Tibial nerve (tissue), 4 donors: ENCODE measurements at regions not wholly inside any gene's neighbourhood (a gene's known extent, or its start where the extent isn't known, plus 50 kb on each side); places are given as distances from the start of the nearest gene placed in this dataset.

Experiments
- DNase-seq, 2 donors: peaks; one replicate each; pipeline ENCODE4 v3.0.0-alpha.2; 2019; ENCODE audit warnings: low spot score in 2 of 2
- H3K27ac ChIP-seq, 4 donors: fragments of 200-600 bp; sonication (generic) in 3 of 4; one replicate each; pipeline ENCODE4 v1.5.1; 2017 to 2019; ENCODE audit warnings: mild to moderate bottlenecking in 1 of 4
- H3K27me3 ChIP-seq, 2 donors: fragments of 200-600 bp; sonication (generic) in 1 of 2; one replicate each; pipeline versions ENCODE4 v1.5.1 to v1.6.0; 2017 to 2019
- H3K36me3 ChIP-seq, 3 donors: fragments of 200-600 bp; sonication (generic); one replicate each; pipeline ENCODE4 v1.5.1; 2018 to 2019
- H3K4me1 ChIP-seq, 4 donors: fragments of 200-600 bp; sonication (generic) in 3 of 4; one replicate each; pipeline ENCODE4 v1.5.1; 2017 to 2019
- H3K4me3 ChIP-seq, 4 donors: fragments of 200-600 bp; sonication (generic) in 3 of 4; one replicate each; pipeline ENCODE4 v1.5.1; 2017 to 2019; ENCODE audit warnings: mild to moderate bottlenecking in 1 of 4, moderate library complexity in 1 of 4
- H3K9me3 ChIP-seq, 4 donors: fragments of 200-600 bp; sonication (generic) in 3 of 4; one replicate each; pipeline ENCODE4 v1.5.1; 2017 to 2019
- CTCF ChIP-seq, 5 experiments: fragments of 200-600 bp in 3 of 5; fragments of 450-650 bp in 2 of 5; sonication (generic) in 3 of 5; IDR thresholded peaks; one replicate each; pipeline ENCODE4 v1.5.1; 2016 to 2019; ENCODE audit warnings: antibody characterized with exemption in 5 of 5, mild to moderate bottlenecking in 3 of 5, moderate library complexity in 2 of 5
- EP300 ChIP-seq, 2 donors: sonication (generic); formaldehyde crosslinking; IDR thresholded peaks; one replicate each; pipeline ENCODE4 v1.6.1; 2017; ENCODE audit warnings: antibody characterized with exemption in 2 of 2, mild to moderate bottlenecking in 1 of 2
- POLR2A ChIP-seq, 2 donors: fragments of 450-650 bp; IDR thresholded peaks; one replicate each; pipeline ENCODE4 v1.6.1; 2017; ENCODE audit warnings: antibody characterized with exemption in 2 of 2, mild to moderate bottlenecking in 2 of 2, moderate library complexity in 2 of 2
- WGBS, 2 donors: methylation state at CpG; one replicate each; pipeline ENCODE4 v1.1.5; 2018; 5-methylcytosine and 5-hydroxymethylcytosine counted together

- 59 to 63% methylated on average over 4 of the region's 4 CpGs for WGBS, 2 donors
- no peaks in the 10 kb centered on the region for H3K36me3 ChIP-seq
- H3K27ac ChIP-seq: no peak overlapping the region
- no peaks in the 10 kb centered on the region for H3K4me1 ChIP-seq
- DNase-seq: no peak
- TF ChIP-seq CTCF (IDR thresholded peaks at IDR 0.05): no peak
- TF ChIP-seq EP300 (IDR thresholded peaks at IDR 0.05): no peak
- TF ChIP-seq POLR2A (IDR thresholded peaks at IDR 0.05): no peak
- no peaks in the 10 kb centered on the region for H3K27me3 ChIP-seq
- no peaks in the 10 kb centered on the region for H3K9me3 ChIP-seq
- H3K4me3 ChIP-seq: no peak overlapping the region
Measured at GRCh38 chr13:78215458-78216108, 297.0 kb upstream of the EDNRB start.

GRCh38 chr13:78201411-78201810, 282.8 kb upstream of the EDNRB start:
- Histone ChIP-seq H3K4me1 (no peaks in the 10 kb centered on the region), H3K27ac (no peak overlapping the region), H3K4me3 (no peak overlapping the region), H3K9me3 (no peaks in the 10 kb centered on the region), H3K27me3 (no peaks in the 10 kb centered on the region), H3K36me3 (no peaks in the 10 kb centered on the region)
- 75 to 82% methylated on average over 3 of the region's 3 CpGs for WGBS, 2 donors
- TF ChIP-seq EP300 (IDR thresholded peaks at IDR 0.05) (no peak), POLR2A (IDR thresholded peaks at IDR 0.05) (no peak), CTCF (IDR thresholded peaks at IDR 0.05) (no peak)
- no peak for DNase-seq

GRCh38 chr13:78198821-78199220, 280.2 kb upstream of the EDNRB start:
- Histone ChIP-seq H3K27ac (no peak overlapping the region), H3K36me3 (no peaks in the 10 kb centered on the region), H3K4me3 (no peak overlapping the region), H3K9me3 (no peaks in the 10 kb centered on the region), H3K27me3 (no peaks in the 10 kb centered on the region), H3K4me1 (no peaks in the 10 kb centered on the region)
- no peak for DNase-seq
- 67 to 74% methylated on average over 3 of the region's 3 CpGs for WGBS, 2 donors
- TF ChIP-seq EP300 (IDR thresholded peaks at IDR 0.05): no peak
- TF ChIP-seq POLR2A (IDR thresholded peaks at IDR 0.05): no peak
- no peak for TF ChIP-seq CTCF (IDR thresholded peaks at IDR 0.05)

- Histone ChIP-seq H3K36me3 (no peaks in the 10 kb centered on the region), H3K9me3 (no peaks in the 10 kb centered on the region), H3K4me1 (no peaks in the 10 kb centered on the region), H3K27ac (no peak overlapping the region), H3K4me3 (no peak overlapping the region), H3K27me3 (no peaks in the 10 kb centered on the region)
- 28 to 32% methylated on average over 1 of the region's 1 CpG for WGBS, 2 donors
- no peak for DNase-seq
- TF ChIP-seq CTCF (IDR thresholded peaks at IDR 0.05) (no peak), POLR2A (IDR thresholded peaks at IDR 0.05) (no peak), EP300 (IDR thresholded peaks at IDR 0.05) (no peak)
Measured at GRCh38 chr13:78198419-78198818, 279.8 kb upstream of the EDNRB start.

GRCh38 chr13:78197231-78197630, 278.6 kb upstream of the EDNRB start:
- H3K4me1 ChIP-seq: no peaks in the 10 kb centered on the region
- DNase-seq: no peak
- TF ChIP-seq CTCF (IDR thresholded peaks at IDR 0.05): no peak
- TF ChIP-seq EP300 (IDR thresholded peaks at IDR 0.05): no peak
- no peak for TF ChIP-seq POLR2A (IDR thresholded peaks at IDR 0.05)
- H3K27ac ChIP-seq: no peak overlapping the region
- H3K9me3 ChIP-seq: no peaks in the 10 kb centered on the region
- no peak overlapping the region for H3K4me3 ChIP-seq
- H3K27me3 ChIP-seq: no peaks in the 10 kb centered on the region
- H3K36me3 ChIP-seq: no peaks in the 10 kb centered on the region
- 81 to 90% methylated on average over 5 of the region's 5 CpGs for WGBS, 2 donors
